ENCODE measurements at regions not wholly inside any gene's neighbourhood (a gene's known extent, or its start where the extent isn't known, plus 50 kb on each side); places are given as distances from the start of the nearest gene placed in this dataset.

GRCh38 chr9:96079779-96080178 is 204.3 kb downstream of the ERCC6L2 start:
- no peak for TF ChIP-seq CTCF (IDR thresholded peaks at IDR 0.05; ENCODE audit: insufficient read depth, low read length, poor library complexity, severe bottlenecking)
- H3K4me3 ChIP-seq (ENCODE audit: low read depth, low read length), result no peak overlapping the region
- no peaks in the 10 kb centered on the region for H3K27me3 ChIP-seq (ENCODE audit: control insufficient read depth, insufficient read depth, low read length)
- H3K36me3 ChIP-seq (ENCODE audit: control insufficient read depth, insufficient read depth, low read length), result no peaks in the 10 kb centered on the region
- DNase-seq (ENCODE audit: low read depth), result no peak

- H3K27me3 ChIP-seq (ENCODE audit: control insufficient read depth, insufficient read depth, low read length), result no peaks in the 10 kb centered on the region
- H3K4me3 ChIP-seq (ENCODE audit: low read depth, low read length), result no peak overlapping the region
- TF ChIP-seq CTCF (IDR thresholded peaks at IDR 0.05; ENCODE audit: insufficient read depth, low read length, poor library complexity, severe bottlenecking), result no peak
- no peaks in the 10 kb centered on the region for H3K36me3 ChIP-seq (ENCODE audit: control insufficient read depth, insufficient read depth, low read length)
- no peak for DNase-seq (ENCODE audit: low read depth)
Measured at GRCh38 chr9:96078897-96079490, 203.5 kb downstream of the ERCC6L2 start.

GRCh38 chr9:96075757-96076156 is 200.3 kb downstream of the ERCC6L2 start:
- no peak for TF ChIP-seq CTCF (IDR thresholded peaks at IDR 0.05; ENCODE audit: insufficient read depth, low read length, poor library complexity, severe bottlenecking)
- H3K4me3 ChIP-seq (ENCODE audit: low read depth, low read length), result no peak overlapping the region
- no peak for DNase-seq (ENCODE audit: low read depth)
- peaks cover 2% of the 10 kb centered on the region for H3K27me3 ChIP-seq (ENCODE audit: control insufficient read depth, insufficient read depth, low read length)
- H3K36me3 ChIP-seq (ENCODE audit: control insufficient read depth, insufficient read depth, low read length), result no peaks in the 10 kb centered on the region

- DNase-seq (ENCODE audit: low read depth), result no peak
- no peaks in the 10 kb centered on the region for H3K36me3 ChIP-seq (ENCODE audit: control insufficient read depth, insufficient read depth, low read length)
- TF ChIP-seq CTCF (IDR thresholded peaks at IDR 0.05; ENCODE audit: insufficient read depth, low read length, poor library complexity, severe bottlenecking), result no peak
- peaks cover 2% of the 10 kb centered on the region for H3K27me3 ChIP-seq (ENCODE audit: control insufficient read depth, insufficient read depth, low read length)
- H3K4me3 ChIP-seq (ENCODE audit: low read depth, low read length), result no peak overlapping the region
Measured at GRCh38 chr9:96075111-96075510, 199.6 kb downstream of the ERCC6L2 start.

GRCh38 chr9:96073531-96074480 is 198.3 kb downstream of the ERCC6L2 start:
- DNase-seq (ENCODE audit: low read depth), result no peak
- no peak for TF ChIP-seq CTCF (IDR thresholded peaks at IDR 0.05; ENCODE audit: insufficient read depth, low read length, poor library complexity, severe bottlenecking)
- H3K27me3 ChIP-seq (ENCODE audit: control insufficient read depth, insufficient read depth, low read length), result peaks cover 2% of the 10 kb centered on the region
- no peak overlapping the region for H3K4me3 ChIP-seq (ENCODE audit: low read depth, low read length)
- no peaks in the 10 kb centered on the region for H3K36me3 ChIP-seq (ENCODE audit: control insufficient read depth, insufficient read depth, low read length)
